Lower leg skin (tissue), 4 donors: ENCODE measurements at regions not wholly inside any gene's neighbourhood (a gene's known extent, or its start where the extent isn't known, plus 50 kb on each side); places are given as distances from the start of the nearest gene placed in this dataset.

Experiments
- DNase-seq, 2 donors: peaks; one replicate each; pipeline ENCODE4 v3.0.0-alpha.2; 2019; ENCODE audit warnings: low spot score in 2 of 2
- H3K4me3 ChIP-seq: fragments of 200-600 bp; sonication (generic); 2 replicates; pipeline ENCODE4 v1.5.1; 2017; ENCODE audit warnings: mild to moderate bottlenecking, low read depth; ENCODE audit not compliant: poor library complexity, severe bottlenecking
- CTCF ChIP-seq, 3 donors: fragments of 450-650 bp; IDR thresholded peaks; one replicate each; pipeline ENCODE4 v1.5.1; 2016; ENCODE audit warnings: antibody characterized with exemption in 3 of 3, mild to moderate bottlenecking in 3 of 3, moderate library complexity in 2 of 3
- POLR2A ChIP-seq, 2 donors: fragments of 450-650 bp; IDR thresholded peaks; one replicate each; pipeline ENCODE4 v1.6.1; 2016 to 2017; ENCODE audit warnings: antibody characterized with exemption in 2 of 2, mild to moderate bottlenecking in 1 of 2, moderate library complexity in 1 of 2
- whole genome bisulfite sequencing, 2 donors: methylation state at CpG; one replicate each; pipeline ENCODE4 v1.1.5; 2018; 5-methylcytosine and 5-hydroxymethylcytosine counted together
- intact Hi-C: fragments of 100-400 bp; cut with DNase I; formaldehyde crosslinking; loops from one replicate; pipeline ENCODE4 v1.15.0; 2023; ENCODE audit warnings: low total_unique reads

GRCh38 chr12:17652436-17652835 is 437.6 kb downstream of the RERGL start:
- TF ChIP-seq POLR2A (IDR thresholded peaks at IDR 0.05) (no peak), CTCF (IDR thresholded peaks at IDR 0.05) (no peak)
- DNase-seq, result no peak
- intact Hi-C loops, result no loop called here
- WGBS, 2 donors, result 77 to 83% methylated on average over 2 of the region's 2 CpGs
- no peak overlapping the region for H3K4me3 ChIP-seq

GRCh38 chr12:17642340-17642650 is 447.7 kb downstream of the RERGL start:
- no peak for DNase-seq
- intact Hi-C loops, result no loop called here
- no peak for TF ChIP-seq POLR2A (IDR thresholded peaks at IDR 0.05)
- TF ChIP-seq CTCF (IDR thresholded peaks at IDR 0.05), result no peak
- 28 to 30% methylated on average over 3 of the region's 3 CpGs for WGBS, 2 donors
- H3K4me3 ChIP-seq, result no peak overlapping the region

- no peak for DNase-seq
- no peak overlapping the region for H3K4me3 ChIP-seq
- intact Hi-C loops, result no loop called here
- WGBS, 2 donors, result 89 to 90% methylated on average over 1 of the region's 1 CpG
- TF ChIP-seq POLR2A (IDR thresholded peaks at IDR 0.05) (no peak), CTCF (IDR thresholded peaks at IDR 0.05) (no peak)
These were observed 449.4 kb downstream of the RERGL start for GRCh38 chr12:17640615-17641014.

- intact Hi-C loops, result no loop called here
- WGBS, 2 donors, result 81 to 85% methylated on average over 2 of the region's 2 CpGs
- H3K4me3 ChIP-seq, result no peak overlapping the region
- no peak for DNase-seq
- no peak for TF ChIP-seq CTCF (IDR thresholded peaks at IDR 0.05)
- TF ChIP-seq POLR2A (IDR thresholded peaks at IDR 0.05), result no peak
These were observed 471.2 kb downstream of the RERGL start for GRCh38 chr12:17618831-17619230.

- DNase-seq, result no peak
- intact Hi-C loops, result no loop called here
- 48 to 54% methylated on average over 2 of the region's 2 CpGs for WGBS, 2 donors
- no peak overlapping the region for H3K4me3 ChIP-seq
- TF ChIP-seq POLR2A (IDR thresholded peaks at IDR 0.05) (no peak), CTCF (IDR thresholded peaks at IDR 0.05) (no peak)
These were observed 480.3 kb downstream of the RERGL start for GRCh38 chr12:17609701-17610100.

GRCh38 chr12:17609153-17609552 is 480.8 kb downstream of the RERGL start:
- WGBS, 2 donors, result 77 to 81% methylated on average over 1 of the region's 1 CpG

More at GRCh38 chr12:17609153-17609552, 480.8 kb downstream of the RERGL start:
- no peak for TF ChIP-seq POLR2A (IDR thresholded peaks at IDR 0.05)
- no peak for TF ChIP-seq CTCF (IDR thresholded peaks at IDR 0.05)
- no peak for DNase-seq
- H3K4me3 ChIP-seq, result no peak overlapping the region
- intact Hi-C loops, result no loop called here
